ES-I3 (cell line): ENCODE measurements at regions not wholly inside any gene's neighbourhood (a gene's known extent, or its start where the extent isn't known, plus 50 kb on each side); places are given as distances from the start of the nearest gene placed in this dataset.

ENCODE experiments used
- H3K36me3 ChIP-seq: 2 replicates; pipeline ENCODE4 v1.6.1; 2013; ENCODE audit warnings: mild to moderate bottlenecking, low read length, control low read depth, moderate library complexity; ENCODE audit not compliant: insufficient read depth
- H3K4me1 ChIP-seq: 2 replicates; pipeline ENCODE4 v1.6.1; 2013; ENCODE audit warnings: mild to moderate bottlenecking, control low read depth, low read length; ENCODE audit not compliant: insufficient read depth
- H3K9ac ChIP-seq: 2 replicates; pipeline ENCODE4 v1.6.1; 2013; ENCODE audit warnings: low read depth, mild to moderate bottlenecking, low read length, moderate library complexity
- H3K9me3 ChIP-seq: 2 replicates; pipeline ENCODE4 v1.6.1; 2013; ENCODE audit warnings: mild to moderate bottlenecking, low read length, moderate library complexity; ENCODE audit not compliant: control insufficient read depth, insufficient read depth

- no peaks in the 10 kb centered on the region for H3K4me1 ChIP-seq
- no peaks in the 10 kb centered on the region for H3K36me3 ChIP-seq
- H3K9ac ChIP-seq: no peak overlapping the region
- no peaks in the 10 kb centered on the region for H3K9me3 ChIP-seq
Measured at GRCh38 chr2:125095826-125096225, 1070.7 kb downstream of the CNTNAP5 start.

- Histone ChIP-seq H3K4me1 (no peaks in the 10 kb centered on the region), H3K9ac (no peak overlapping the region), H3K9me3 (no peaks in the 10 kb centered on the region), H3K36me3 (no peaks in the 10 kb centered on the region)
Measured at GRCh38 chr2:125106710-125107109, 1081.6 kb downstream of the CNTNAP5 start.

DNA sequence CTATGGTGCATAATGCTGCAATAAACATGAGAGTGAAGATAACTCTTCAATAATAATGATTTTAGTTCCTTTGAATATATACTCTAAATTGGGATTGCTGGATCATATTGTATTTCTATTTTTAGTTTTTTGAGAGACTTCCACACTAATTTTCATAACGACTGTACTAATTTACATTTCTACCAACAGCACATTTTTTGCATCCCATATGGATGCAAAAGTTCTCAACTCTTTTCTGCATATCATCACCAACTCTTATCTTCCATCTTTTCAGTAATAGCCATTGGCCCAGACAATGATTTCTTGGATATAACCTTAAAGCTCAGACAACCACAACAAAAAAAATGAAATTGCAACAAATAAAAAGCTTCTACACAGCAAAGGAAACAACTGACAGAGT is 1082.4 kb downstream of the CNTNAP5 start:
- H3K4me1 ChIP-seq: no peaks in the 10 kb centered on the region
- H3K9ac ChIP-seq: no peak overlapping the region
- no peaks in the 10 kb centered on the region for H3K9me3 ChIP-seq
- no peaks in the 10 kb centered on the region for H3K36me3 ChIP-seq

DNA sequence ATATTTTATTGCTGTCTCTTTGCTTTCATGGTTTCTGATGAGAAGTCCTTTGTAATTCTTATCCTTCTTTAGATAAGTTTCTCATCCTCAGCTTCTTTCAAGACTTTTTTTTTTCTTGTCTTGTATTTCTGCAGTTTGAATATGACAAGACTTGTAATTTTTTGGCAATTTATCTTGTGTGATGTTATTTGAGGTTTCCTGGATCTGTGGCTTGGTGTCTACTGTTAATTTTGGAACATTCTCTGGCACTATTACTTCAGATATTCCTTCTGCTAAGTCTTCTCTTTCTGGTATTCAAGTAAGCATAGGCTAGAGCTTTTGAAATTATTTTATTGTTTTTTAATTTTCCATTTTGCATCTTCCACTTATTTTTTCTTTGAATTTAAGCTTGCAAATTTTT is 1083.2 kb downstream of the CNTNAP5 start:
- H3K4me1 ChIP-seq: no peaks in the 10 kb centered on the region
- H3K36me3 ChIP-seq: no peaks in the 10 kb centered on the region
- no peak overlapping the region for H3K9ac ChIP-seq
- H3K9me3 ChIP-seq: no peaks in the 10 kb centered on the region

GRCh38 chr2:125125902-125126301 is 1100.8 kb downstream of the CNTNAP5 start:
- H3K9ac ChIP-seq: no peak overlapping the region
- no peaks in the 10 kb centered on the region for H3K4me1 ChIP-seq
- no peaks in the 10 kb centered on the region for H3K9me3 ChIP-seq
- H3K36me3 ChIP-seq: no peaks in the 10 kb centered on the region

DNA sequence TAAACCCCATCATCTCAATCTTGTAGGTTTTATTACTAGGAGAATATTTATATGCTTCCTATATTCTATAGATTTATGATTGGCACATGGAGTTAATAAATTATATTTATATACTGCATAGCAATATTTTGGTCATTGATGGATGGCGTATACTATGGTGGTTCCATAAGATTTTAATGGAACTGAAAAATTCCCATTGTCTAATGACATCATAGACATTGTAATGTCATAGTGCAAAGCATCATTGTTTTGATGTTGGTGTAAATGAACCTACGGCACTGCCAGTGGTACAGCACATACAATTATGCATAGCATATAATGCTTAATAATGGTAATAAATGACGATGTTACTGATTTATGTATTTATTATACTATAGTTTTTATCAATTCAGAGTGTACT is 1135.9 kb downstream of the CNTNAP5 start:
- no peaks in the 10 kb centered on the region for H3K36me3 ChIP-seq
- no peaks in the 10 kb centered on the region for H3K9me3 ChIP-seq
- H3K9ac ChIP-seq: no peak overlapping the region
- no peaks in the 10 kb centered on the region for H3K4me1 ChIP-seq

- no peak overlapping the region for H3K9ac ChIP-seq
- H3K36me3 ChIP-seq: no peaks in the 10 kb centered on the region
- no peaks in the 10 kb centered on the region for H3K9me3 ChIP-seq
- H3K4me1 ChIP-seq: no peaks in the 10 kb centered on the region
Measured at GRCh38 chr2:125167152-125167551, 1142.1 kb downstream of the CNTNAP5 start.

DNA sequence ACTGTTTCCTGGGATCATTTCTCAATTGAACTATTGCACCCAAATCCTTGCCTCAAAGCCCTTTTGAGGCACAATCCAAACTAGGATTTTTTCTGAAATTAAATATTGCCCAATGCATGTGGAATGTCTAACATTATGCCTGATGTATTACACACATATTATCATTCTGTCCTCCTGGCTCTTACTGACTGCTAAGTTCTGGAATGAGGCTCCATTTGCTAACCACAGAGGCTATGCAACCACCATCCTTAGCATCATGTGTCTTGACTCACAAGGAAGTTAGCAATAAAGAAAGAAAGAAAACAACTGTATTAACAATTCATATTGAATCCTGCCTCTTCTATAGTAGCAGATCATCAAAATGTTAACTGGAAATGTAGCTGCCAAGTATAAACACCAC is 1142.7 kb downstream of the CNTNAP5 start:
- Histone ChIP-seq H3K36me3 (no peaks in the 10 kb centered on the region), H3K9ac (no peak overlapping the region), H3K9me3 (no peaks in the 10 kb centered on the region), H3K4me1 (no peaks in the 10 kb centered on the region)

DNA sequence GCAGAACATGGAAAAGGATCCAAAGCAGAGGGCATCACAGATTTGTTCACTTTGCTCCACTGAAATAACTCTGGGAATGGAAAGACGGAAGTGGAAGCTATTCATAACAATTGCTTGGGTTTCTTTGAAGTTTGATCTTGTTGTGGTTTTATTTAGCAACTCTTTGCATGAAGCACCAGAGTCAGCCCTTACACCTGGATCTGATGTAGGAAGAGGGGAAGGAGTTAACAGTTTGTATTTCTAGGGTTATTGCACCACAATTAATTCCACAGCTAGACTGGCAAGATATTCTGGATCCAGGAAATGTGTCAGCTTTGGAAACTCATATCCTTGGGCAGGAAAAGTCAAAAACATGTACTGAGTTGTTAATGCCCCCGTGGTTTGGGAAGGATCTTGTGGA is 1143.4 kb downstream of the CNTNAP5 start:
- Histone ChIP-seq H3K36me3 (no peaks in the 10 kb centered on the region), H3K9me3 (no peaks in the 10 kb centered on the region), H3K9ac (no peak overlapping the region), H3K4me1 (no peaks in the 10 kb centered on the region)

DNA sequence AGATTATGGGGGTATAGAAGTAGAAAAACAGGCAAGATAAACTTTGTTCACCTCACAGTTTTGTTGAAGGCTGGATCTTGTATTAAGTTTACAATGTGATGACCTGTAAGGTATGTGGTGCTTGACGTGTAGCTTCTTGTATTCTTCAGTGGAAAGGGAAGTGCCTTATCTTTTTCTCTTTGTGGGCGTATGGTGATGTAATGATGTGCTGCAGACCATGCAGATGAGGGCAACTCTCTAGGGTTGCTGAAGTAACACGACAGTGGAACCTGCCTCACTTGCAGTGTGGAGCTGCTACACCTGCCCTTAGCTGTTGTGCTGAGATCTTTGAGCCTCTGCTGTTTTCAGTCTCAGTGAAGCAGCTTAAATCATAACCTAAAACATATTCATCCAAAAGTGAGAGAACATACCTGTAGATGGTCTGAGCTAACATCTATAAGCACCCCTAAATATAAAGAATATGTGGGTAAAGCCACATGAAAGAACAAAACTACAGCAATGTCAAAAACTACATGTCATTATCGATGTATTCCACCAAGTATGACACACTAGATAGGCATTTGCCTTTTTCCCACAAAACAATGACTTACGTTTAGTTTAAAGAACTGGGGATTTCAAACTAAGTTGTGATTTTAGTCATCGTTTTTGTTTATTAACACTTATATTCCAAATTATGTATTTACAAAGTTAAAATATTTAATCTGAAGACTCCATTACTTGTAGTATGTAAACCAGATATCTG is 1144.1 kb downstream of the CNTNAP5 start:
- H3K4me1 ChIP-seq: no peaks in the 10 kb centered on the region
- no peak overlapping the region for H3K9ac ChIP-seq
- no peaks in the 10 kb centered on the region for H3K9me3 ChIP-seq
- H3K36me3 ChIP-seq: no peaks in the 10 kb centered on the region

DNA sequence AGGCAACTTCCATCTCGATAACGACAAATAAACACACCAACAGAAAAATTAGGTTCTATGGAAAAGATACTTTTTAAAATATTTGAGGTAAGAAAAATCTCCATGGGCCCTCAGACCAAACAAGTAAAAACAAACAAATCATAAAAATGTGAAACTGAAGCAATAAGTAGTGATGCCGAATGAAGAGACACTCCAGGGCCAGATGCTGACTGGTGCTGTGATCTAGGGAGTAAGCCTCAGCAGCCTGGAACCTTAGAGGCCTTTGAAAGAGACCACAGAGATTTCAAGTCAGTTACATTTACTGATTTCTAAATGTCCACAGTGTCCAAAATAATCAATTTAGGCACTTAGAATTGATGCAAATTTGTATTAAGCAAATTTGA is 1144.7 kb downstream of the CNTNAP5 start:
- H3K4me1 ChIP-seq: no peaks in the 10 kb centered on the region
- 0 out of 2 replicates have a peak, but pooled peaks cover under 1% of the 10 kb centered on the region for H3K9me3 ChIP-seq
- no peaks in the 10 kb centered on the region for H3K36me3 ChIP-seq
- H3K9ac ChIP-seq: no peak overlapping the region

DNA sequence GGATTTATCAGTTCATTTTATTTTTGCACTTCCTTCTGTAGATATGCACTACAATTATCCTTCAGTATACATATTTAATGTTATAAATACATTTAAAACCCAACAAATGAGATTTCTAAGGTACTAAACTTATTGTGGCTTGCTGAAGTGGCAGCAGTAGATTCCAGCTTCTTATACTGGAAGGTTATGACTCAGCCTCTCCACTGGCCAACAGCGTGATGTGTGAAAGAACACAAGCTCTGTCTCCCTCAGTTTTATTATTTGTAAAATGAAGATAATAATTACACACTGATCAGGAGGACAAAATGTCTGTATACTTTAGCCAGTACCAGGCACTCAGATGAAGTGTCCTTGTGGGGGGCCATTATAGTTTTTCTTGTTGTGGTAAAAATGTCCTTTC is 1147.1 kb downstream of the CNTNAP5 start:
- H3K4me1 ChIP-seq: no peaks in the 10 kb centered on the region
- no peak overlapping the region for H3K9ac ChIP-seq
- H3K9me3 ChIP-seq: 0 out of 2 replicates have a peak, but pooled peaks cover 2% of the 10 kb centered on the region
- H3K36me3 ChIP-seq: no peaks in the 10 kb centered on the region

- Histone ChIP-seq H3K36me3 (no peaks in the 10 kb centered on the region), H3K4me1 (no peaks in the 10 kb centered on the region), H3K9me3 (0 out of 2 replicates have a peak, but pooled peaks cover 2% of the 10 kb centered on the region), H3K9ac (no peak overlapping the region)
Measured at GRCh38 chr2:125175415-125175814, 1150.3 kb downstream of the CNTNAP5 start.

DNA sequence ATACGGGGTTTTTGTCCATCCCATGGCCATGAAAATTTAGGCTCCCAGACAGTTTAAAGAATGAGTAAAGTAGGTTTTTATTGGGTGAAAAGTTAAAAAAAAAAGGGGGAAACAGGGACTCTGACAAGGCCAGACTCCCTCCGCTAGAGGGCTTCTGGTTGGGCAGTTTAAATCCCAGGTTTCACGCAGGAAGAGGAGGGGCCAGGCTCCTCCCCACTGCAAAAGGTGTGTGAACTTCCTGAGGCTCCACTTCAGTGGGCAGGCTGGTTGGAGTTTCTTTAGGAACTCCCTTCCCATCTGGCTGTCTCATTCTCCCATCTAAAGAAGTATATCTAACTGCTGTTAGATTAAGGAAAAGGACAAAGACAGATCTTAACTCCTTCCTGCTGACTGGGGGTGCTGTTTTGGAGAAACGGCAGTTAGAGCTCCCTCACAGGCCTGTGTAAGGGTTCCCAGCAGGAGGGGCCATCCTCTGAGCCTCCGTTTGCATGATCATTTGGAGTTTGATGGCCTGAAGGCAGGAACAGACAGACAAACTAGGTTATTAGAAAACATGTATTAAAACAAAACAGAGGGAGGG is 1160.7 kb downstream of the CNTNAP5 start:
- Histone ChIP-seq H3K9me3 (no peaks in the 10 kb centered on the region), H3K4me1 (no peaks in the 10 kb centered on the region), H3K9ac (0 out of 2 replicates have a peak overlapping the region, but pooled peaks have one; percentile 9), H3K36me3 (no peaks in the 10 kb centered on the region)

DNA sequence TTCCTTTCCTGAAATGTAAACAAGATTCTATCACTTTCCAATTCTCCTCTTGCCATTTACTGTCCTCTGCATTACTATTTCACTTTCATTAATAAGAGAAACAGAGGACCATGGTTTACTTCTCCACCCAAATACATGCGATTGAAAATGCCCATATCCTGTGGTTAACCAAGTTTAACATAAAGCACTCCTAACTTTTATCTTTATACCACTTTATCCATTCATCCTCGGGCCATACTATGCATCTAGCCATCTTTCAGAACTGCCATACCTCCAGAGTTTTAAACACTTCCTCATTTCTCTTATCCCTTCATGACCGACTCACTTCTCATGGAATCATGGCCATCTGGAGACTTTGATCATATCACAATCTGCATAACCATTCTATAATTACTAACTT is 1182.3 kb downstream of the CNTNAP5 start:
- Histone ChIP-seq H3K9ac (no peak overlapping the region), H3K9me3 (no peaks in the 10 kb centered on the region), H3K36me3 (no peaks in the 10 kb centered on the region), H3K4me1 (peaks cover 5% of the 10 kb centered on the region; the same call in 1 of the 2 replicates)
